Amygdala (tissue), 56 donors: ENCODE measurements at regions not wholly inside any gene's neighbourhood (a gene's known extent, or its start where the extent isn't known, plus 50 kb on each side); places are given as distances from the start of the nearest gene placed in this dataset.
A peak's percentile ranks its signal among the peaks of the same experiment; 100 is the strongest.

Experiments
- DNase-seq, 56 donors: peaks; one replicate each; lab custom pipeline; 2025; lab: John Stamatoyannopoulos, UW

- no peak for DNase-seq
Observed at GRCh38 chr17:77666881-77667395, 291.6 kb upstream of the TNRC6C start.

DNA sequence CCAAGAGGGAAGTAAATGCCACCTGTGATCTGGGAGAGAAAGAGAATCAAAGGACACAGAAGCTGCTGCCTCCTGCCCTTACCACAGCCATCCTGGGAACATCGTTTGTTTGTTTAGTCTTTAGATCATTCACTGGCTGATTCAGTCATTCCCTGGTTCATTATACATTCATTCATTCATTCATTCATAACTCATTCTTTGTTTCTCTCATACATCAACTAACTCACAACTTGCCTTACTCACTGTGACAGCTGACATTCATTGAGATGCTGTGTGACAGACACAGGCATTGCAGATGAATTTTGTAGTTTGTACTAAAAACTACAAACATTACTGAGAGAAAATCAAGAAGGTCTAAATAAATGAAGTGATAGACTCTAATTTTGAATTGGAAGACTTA lies 291.0 kb upstream of the TNRC6C start:
- DNase-seq, result no peak

DNA sequence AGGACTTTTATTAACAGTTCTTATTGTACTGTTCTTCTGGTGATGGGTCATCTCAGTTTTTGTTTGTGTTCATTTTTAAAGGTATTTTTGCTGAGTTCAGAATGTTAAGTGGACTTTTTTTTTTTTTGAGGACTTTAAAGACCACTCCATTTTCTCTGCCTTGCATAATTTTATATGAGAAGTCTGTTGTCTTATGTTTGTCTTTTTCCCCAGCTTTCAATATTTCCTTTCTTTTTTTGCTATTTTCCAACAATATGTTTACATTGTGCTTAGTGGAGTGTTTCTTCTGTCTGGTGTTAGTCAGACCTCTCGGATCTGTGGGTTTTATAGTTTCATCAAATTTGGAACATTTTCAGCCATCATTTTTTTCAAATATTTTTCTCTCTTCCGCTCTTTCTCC lies 290.0 kb upstream of the TNRC6C start:
- DNase-seq, result no peak

- DNase-seq, result no peak
Observed at GRCh38 chr17:77670173-77670572, 288.3 kb upstream of the TNRC6C start.

- no peak for DNase-seq
Observed at GRCh38 chr17:77674358-77674757, 284.1 kb upstream of the TNRC6C start.

- no peak for DNase-seq
Observed at GRCh38 chr17:77675411-77675810, 283.1 kb upstream of the TNRC6C start.

DNA sequence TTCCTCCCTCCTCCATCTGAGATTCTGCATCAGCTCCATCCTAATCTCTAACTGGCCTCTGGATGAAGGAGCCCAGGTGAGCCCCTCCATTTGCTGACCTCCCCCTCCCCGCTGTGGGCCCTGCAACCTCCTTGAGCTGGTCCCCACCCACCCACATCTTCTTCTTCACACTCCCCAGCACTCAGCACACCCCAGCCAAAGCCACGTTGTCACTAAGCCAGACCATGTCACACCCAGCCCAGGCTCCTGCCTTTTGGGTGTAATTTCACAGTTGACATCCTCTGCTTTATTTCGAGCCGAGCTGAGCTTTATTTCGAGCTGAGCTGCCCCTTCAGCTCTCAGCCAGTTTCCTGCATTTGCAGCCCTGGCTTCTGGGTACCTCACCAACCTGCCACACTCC lies 282.7 kb upstream of the TNRC6C start:
- no peak for DNase-seq

GRCh38 chr17:77676237-77676661 lies 282.3 kb upstream of the TNRC6C start:
- DNase-seq, result no peak

GRCh38 chr17:77677211-77677610 lies 281.3 kb upstream of the TNRC6C start:
- no peak for DNase-seq

DNA sequence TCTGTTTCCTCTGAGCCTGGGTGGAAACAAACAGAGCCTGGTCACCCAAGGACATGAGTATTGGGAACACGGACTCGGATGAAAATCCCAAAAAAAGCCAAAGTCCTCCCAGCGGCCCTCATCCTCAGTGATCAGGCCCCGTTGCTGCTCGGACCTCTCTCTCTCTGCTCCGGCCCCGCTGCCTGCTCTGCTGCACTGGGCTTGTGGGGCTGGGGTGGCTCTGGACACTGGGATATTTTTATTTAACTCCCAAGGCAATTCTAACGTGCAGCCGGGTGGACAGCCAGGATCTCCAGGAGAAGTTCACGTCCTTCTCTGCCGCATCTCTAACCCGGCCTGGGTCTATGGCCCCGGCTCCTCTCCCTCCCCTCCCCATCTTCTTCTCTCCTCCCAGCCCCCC lies 280.9 kb upstream of the TNRC6C start:
- DNase-seq, result no peak

- no peak for DNase-seq
Observed at GRCh38 chr17:77679589-77679988, 278.9 kb upstream of the TNRC6C start.

- no peak for DNase-seq
Observed at GRCh38 chr17:77681861-77682260, 276.6 kb upstream of the TNRC6C start.

GRCh38 chr17:77684803-77685798 lies 273.4 kb upstream of the TNRC6C start:
- no peak for DNase-seq

GRCh38 chr17:77685881-77686486 lies 272.5 kb upstream of the TNRC6C start:
- DNase-seq, result no peak

GRCh38 chr17:77686903-77687302 lies 271.6 kb upstream of the TNRC6C start:
- no peak for DNase-seq

DNA sequence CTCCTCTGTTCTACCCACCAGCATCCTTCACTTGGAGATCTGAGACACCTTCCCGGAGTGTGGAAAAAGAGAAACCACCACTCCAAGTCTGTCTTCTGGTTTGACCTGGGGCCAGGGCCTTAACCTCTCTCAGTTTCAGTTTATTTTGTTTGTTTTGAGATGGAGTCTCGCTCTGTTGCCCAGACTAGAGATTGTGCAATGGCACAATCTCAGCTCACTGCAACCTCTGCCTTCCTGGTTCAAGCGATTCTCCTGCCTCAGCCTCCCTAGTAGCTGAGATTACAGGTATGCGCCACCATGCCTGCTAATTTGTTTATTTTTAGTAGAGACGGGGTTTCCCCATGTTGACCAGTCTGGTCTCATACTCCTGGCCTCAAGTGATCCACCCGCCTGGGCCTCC lies 271.1 kb upstream of the TNRC6C start:
- no peak for DNase-seq

GRCh38 chr17:77687921-77688320 lies 270.6 kb upstream of the TNRC6C start:
- no peak for DNase-seq

GRCh38 chr17:77688369-77688768 lies 270.1 kb upstream of the TNRC6C start:
- DNase-seq, result no peak

DNA sequence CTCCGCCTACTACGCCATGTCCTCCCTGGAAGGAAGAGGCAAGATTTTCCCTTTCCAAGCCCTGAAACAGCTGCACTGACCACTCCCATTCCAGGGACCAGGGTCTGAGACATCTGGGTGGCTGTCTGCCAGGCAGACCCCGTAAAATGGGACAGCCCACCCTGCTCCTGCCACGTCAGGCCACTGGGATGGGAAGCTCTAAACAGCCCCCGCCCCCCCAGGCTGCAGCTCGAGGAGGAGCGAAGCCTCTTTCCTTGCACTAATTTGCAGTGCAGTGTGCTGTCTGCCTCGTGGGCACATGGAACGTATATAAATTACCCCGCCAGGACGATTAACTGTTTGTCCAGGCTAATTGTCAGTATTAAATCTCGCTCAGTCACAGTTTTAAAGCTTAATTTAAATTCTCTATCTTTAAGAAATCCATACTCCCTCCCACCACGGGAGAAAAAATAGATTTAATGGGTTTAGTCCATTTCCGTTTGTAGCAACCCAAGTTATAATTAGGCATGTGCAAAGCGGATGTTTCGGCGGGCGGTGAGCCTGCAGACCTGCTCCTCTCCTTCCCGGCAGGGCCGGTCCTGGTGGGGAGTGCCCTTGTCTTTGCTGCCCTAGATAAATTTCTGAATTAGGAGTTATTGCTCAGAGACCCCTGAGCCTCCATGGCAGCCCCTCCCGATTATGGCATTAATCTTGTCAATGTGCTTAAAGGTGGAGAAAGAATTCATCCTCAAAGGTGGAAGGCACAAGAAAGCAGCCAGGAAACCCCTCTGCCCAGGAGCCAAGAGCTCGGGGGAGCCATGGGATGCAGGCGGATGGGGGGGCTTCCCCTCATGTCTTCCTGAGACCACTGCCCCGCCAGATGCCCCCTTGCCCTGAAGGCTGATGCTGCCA lies 268.0 kb upstream of the TNRC6C start:
- peak in 1 of 56 donors; percentile 8 for DNase-seq

- no peak for DNase-seq
Observed at GRCh38 chr17:77691216-77692085, 267.1 kb upstream of the TNRC6C start.
